ENCODE measurements at regions not wholly inside any gene's neighbourhood (a gene's known extent, or its start where the extent isn't known, plus 50 kb on each side); places are given as distances from the start of the nearest gene placed in this dataset.

DNA sequence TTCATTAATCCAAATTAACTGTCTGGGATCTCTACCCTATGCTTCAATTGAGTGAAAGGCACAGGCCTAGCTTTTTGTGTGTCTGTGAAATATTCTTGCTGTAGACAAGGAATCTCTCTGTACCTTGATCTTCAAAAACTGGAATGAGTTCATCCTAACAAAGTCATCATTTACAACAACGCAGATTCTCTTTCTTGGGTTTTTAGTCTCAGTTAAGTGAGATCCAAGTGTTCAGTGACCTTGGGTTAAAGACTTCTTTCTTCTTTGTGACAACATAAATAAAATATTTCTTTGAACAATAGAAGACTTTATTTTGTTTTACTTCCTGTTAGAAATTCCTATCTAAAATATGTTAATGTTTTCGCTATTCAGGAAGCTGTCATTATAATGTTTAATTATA is 192.2 kb upstream of the LMNTD1 start:
- no peak for DNase-seq (ENCODE audit: low read depth in 2 of 3, low spot score in 2 of 3)

DNA sequence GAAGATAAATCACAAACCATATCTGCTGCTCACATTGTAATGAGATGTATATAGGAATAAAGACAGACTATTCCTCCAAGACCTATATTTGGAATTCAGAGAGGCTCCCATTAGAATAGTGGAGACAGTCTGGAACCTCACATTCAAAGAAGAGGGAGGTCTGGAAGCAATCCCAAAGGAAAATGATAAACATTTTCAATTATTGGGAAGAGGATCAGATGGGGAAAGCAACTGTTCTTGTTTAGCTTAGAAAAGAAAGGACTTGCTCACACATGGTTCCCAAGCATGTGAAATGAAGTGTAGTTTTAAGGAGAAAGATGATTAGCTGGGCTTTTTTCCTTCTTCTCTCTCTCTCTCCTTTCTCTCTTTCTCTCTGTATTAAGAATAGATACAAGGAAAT is 193.0 kb upstream of the LMNTD1 start:
- DNase-seq (ENCODE audit: low read depth in 2 of 3, low spot score in 2 of 3): no peak

DNA sequence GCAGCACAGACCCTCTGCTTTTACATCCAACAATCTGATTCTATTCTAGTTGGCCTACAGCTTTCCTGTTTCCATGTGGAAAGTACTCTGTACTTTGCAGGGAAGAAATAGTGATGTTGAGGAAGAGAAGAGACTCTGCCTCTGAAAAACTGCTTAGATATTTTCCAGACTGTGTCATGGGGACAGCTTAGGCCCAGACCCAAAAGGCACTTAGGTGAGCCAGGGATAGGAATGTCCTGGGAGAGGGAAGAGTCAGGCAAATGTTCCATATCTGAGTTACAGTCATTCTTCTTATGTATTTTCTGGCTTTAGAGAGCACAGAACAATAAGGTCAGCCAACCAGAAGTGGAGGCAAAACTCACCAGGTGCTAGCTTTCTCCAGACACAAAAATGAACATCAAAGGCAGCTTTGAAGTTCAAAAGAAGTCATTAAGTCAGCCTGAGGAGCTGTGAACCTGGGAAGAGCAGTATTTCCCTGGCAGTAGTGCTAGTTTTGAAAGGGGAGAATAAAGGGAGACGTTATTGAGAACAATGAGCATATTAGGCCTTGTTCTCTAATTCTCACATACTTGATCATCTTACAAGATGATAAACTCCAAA is 199.7 kb upstream of the LMNTD1 start:
- DNase-seq (ENCODE audit: low read depth in 2 of 3, low spot score in 2 of 3): no peak

DNA sequence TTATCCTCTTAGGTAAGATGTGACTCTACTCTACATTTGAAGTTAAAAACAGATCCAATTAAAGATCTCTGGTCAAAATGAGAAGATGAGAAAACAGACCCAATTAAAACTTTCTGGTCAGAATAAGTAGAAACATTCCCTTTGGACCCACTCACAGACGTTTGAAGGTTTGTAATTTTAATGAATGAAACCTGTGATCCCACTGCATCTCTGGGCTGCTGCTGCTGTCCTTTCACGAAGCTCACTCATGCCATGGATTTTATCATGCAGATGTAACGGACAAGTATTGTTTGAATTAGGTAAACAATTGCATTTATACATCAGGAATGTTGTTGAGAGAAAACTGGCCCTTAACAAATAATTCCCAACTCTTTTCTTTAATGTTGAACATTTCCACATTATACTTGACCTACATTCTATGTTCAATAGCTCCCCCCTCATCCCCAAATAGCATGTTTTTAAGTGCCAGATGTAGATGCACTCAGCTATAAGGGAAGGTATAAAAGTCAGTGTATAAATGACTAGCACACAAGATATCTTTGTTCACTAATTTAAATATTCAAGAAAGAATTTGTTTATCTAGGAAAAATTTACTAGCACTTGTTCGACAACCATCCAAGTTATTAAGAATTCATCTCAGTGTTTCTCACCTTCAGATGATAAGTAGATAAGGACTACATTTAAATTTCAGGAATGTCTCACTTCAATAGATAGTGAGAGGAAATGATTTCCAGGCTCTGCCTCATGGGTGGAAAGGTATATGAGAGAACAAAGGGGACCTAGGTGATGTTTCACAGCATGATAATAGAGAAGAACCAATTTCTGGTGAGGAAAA is 202.3 kb upstream of the LMNTD1 start:
- DNase-seq (ENCODE audit: low read depth in 2 of 3, low spot score in 2 of 3): no peak

DNA sequence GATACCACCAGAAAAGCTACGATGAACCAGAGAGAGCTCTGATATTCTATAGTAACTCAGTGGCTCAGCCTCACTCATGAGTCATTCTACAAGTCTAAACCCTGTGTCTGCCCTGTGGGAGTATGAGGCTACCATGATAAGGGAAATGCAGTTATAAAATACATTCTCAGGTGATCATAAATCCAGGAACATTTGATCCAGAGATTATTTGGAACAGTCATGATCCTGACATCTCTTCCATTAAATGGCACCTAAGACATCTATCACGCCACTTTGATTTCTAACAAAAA is 202.6 kb upstream of the RASSF8 start:
- no peak for DNase-seq (ENCODE audit: low read depth in 2 of 3, low spot score in 2 of 3)

DNA sequence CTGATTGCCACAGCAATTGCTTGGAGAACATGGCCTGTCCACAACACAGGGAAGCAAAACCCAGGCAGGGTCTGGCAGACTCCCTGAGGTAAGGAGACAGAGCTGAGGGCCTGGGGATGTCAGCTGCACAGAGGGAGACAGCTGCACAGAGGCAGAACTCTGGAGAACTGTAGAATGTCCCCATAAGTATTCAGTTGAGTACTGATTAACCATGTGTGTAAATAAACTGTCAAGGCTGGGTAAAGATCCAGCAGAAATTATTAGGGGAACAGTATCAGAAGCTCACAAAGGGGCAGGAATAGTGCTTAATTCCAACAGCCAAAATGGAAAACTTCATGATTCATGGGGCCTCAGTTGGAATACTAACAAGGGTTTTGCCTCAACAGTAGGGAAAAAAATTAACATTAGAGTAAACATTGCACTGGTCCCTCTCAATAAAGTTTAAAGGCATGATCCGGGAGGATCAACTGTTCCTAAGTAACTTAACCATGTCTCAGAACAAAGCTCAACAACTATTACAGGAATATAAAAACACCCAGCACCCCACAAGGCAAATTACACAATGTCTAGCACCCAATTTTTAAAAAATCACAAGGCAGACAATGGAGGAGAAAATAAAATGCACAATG is 201.3 kb upstream of the RASSF8 start:
- DNase-seq (ENCODE audit: low read depth in 2 of 3, low spot score in 2 of 3): no peak

DNA sequence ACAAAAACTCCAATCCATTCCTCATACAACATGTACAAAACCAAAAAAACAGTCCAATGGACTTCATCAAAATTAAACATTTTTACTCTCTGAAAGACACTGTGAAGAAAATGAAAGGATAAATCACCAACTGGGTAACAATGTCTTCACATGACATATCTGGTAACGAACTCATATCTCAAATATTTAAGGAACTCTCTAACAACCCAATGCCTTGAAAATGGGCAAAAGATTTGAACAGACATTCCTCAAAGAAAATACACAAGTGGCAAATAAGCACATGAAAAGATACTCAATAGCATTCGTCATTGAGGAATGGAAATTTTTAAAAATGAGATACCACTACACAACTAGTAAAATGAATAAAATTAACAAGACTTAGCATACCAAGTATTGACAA is 198.7 kb upstream of the RASSF8 start:
- no peak for DNase-seq (ENCODE audit: low read depth in 2 of 3, low spot score in 2 of 3)

DNA sequence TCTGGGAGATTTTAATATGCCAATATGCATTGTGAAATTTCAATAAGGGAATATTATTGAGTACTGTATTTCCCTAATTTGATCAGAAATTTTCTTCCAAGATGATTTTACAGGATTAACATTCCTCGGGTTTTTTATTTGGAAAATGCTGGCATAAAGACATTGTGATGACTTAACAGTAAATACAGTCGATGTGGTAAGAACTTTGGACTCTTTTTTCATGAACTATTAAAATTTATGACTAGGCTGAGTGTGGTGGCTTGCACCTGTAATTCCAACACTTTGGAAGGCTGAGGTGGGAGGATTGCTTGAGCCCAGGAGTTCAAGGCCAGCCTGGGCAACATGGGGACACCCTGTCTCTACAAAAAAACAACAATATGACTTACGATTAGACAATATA is 197.1 kb upstream of the RASSF8 start:
- no peak for DNase-seq (ENCODE audit: low read depth in 2 of 3, low spot score in 2 of 3)

DNA sequence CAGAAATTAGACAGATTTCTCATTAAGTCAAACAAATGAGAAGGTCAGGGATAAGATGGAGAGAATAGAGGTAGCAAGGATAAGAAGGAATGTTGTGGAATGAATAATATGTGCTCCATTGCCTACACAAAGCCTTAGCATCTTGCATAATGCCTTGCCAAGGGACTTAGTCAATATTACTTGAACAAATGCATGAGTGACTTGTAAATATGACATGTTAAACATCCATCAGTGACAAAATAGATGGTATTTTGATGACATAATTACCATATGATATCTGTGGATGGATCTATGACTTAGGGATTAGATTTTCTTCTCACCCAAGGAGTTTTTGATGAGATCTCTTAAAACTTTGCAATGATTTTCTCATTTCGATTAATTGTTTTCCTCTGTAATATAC is 194.1 kb upstream of the RASSF8 start:
- DNase-seq (ENCODE audit: low read depth in 2 of 3, low spot score in 2 of 3): no peak

DNA sequence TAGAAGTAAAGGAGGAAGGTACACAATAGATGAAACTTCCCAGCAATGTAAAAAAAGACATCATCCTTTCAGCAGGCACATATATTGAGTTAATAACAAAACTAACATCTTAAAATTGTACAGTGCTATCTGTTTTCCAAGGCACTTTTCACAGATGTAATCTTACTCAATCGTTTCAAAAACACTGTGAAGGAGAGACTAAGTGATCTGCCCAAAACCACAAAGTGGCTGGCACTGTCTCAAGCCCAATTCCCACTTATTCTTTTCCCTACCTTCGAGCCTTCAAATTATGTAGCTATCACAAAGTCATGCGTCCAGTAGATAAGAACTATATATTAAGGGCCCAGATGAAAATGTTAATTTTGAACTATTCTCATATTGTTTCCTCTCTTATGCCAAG is 193.6 kb upstream of the RASSF8 start:
- DNase-seq (ENCODE audit: low read depth in 2 of 3, low spot score in 2 of 3): no peak

DNA sequence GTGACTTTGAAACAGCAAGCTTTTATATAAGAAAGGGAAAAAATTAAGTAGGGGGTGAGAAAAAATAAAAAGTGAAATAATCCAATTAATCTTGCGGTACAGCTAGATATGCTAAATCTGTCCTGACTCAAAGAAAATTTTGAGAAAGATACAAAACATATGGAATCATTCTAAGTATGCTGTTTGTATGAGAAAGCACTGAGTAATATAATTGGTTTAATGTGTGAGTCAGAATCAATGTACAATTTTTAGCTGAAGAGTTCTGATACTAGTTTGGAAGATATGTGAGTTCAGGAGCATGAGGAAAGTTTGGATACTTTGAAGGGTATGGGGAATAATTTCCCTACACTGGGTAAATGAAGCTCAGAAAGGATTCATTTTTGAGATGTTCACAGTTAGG is 190.9 kb upstream of the RASSF8 start:
- DNase-seq (ENCODE audit: low read depth in 2 of 3, low spot score in 2 of 3): no peak

DNA sequence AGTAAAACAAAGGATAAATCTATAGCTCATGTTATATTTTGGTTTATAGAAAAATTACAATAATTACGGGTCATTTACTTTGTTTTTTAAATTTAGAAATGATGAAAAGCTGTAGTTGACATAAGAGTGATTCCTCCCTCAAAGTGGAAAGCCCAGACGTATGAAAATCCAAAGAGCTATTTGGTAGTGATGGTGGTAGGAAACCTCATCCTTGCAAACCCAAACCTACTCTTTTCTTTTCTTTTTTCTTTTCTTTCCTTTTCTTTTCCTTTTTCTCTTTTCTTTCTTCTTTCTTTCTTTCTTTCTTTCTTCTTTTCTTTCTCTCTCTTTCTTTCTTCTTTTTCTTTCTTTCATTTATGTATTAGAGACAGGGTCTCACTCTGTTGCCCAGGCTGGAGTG is 190.3 kb upstream of the RASSF8 start:
- no peak for DNase-seq (ENCODE audit: low read depth in 2 of 3, low spot score in 2 of 3)

DNA sequence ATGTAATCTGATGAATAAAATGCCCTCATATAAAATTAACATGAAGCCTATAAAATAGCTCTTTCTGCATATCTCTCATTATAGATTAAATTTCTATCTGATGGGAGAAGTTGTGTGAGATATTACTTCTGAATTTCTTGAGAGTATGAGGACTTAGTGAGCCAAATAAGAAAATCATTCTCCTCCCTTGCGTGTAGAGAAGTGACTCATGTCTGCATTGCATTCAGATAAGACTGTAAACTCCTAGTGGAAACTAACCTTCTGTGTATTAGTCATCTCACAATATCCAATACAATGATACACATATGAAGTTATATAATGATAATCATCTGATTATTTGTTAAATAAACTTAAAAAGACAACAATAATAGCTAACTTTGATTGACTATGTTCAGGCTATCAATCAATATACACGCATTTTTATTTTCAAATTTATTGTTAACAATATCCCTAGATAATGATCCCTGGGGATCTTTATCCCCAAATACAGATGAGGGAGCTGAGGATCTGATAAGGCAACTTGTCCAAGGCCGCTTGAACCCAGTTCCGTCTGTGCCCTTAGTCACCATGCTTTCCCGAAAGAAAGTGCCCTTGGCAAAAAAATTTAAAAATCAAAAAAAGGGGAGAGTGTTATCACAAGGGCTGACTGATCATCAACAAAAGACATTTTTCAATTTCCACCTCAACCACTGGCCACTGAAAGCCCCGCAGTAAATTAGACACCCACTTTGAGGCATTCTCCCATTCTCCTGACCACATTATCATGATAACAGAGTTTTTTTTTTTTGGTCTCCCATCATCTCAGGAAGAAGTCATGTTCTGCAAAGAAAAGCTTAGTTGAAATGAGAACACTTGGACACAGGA is 189.2 kb upstream of the RASSF8 start:
- DNase-seq (ENCODE audit: low read depth in 2 of 3, low spot score in 2 of 3): peak in 2 of 3 donors; percentile 24 to 30

DNA sequence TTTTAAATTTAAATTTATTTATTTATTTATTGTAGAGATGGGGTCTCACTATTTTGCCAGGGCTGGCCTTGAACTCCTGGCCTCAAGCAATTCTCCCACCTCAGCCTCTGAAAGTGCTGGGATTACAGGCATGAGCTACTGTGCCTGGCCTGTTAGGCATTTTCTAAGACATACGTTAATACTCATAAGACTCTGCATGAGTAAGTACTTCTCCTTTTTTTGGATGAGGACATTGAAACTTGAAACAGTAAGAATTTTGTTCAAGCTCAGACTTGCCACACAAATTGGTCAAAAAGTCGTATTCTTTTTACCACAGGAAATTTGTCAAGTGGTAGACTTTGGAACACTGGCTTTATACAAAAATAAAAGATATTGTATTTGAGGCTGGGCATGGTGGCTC is 187.4 kb upstream of the RASSF8 start:
- peak in 2 of 3 donors; percentile 20 to 76 for DNase-seq (ENCODE audit: low read depth in 2 of 3, low spot score in 2 of 3)

DNA sequence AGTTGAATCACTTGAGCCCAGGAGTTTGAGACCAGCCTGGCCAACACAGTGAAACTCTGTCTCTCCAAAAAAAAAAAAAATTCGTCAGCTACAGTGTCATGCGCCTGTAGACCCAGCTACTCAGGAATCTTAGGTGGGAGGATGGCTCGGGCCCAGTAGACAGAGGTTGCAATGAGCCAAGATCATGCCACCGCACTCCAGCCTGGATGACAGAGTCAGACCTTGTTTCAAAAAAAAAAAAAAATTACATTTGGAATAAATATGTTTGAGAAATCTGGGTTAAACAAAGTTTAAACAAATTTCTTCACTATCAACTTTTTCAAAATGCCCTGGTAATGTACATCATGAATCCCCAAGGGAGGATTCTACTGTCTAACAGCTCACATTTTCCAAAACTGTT is 187.0 kb upstream of the RASSF8 start:
- DNase-seq (ENCODE audit: low read depth in 2 of 3, low spot score in 2 of 3): no peak

DNA sequence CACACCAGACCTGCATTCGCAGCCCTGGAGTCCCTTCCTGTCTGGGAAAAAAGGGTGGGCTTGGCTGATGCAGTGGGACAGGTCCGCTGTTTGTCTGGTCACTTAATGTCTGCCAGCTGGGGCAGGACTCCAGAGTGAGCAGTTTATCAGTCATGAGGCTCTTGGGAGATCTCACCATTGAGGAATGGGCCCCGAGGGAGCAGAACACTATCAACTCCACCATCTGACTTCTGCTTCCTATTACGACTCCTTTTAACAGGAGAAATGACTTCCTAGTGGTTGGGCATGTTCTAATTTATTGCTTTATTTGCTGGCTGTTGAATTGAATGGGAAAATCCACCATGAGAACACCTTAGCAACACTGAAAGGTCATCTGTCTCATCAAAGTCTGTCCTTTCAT is 182.5 kb upstream of the RASSF8 start:
- peak in 2 of 3 donors; percentile 68 to 71 for DNase-seq (ENCODE audit: low read depth in 2 of 3, low spot score in 2 of 3)

DNA sequence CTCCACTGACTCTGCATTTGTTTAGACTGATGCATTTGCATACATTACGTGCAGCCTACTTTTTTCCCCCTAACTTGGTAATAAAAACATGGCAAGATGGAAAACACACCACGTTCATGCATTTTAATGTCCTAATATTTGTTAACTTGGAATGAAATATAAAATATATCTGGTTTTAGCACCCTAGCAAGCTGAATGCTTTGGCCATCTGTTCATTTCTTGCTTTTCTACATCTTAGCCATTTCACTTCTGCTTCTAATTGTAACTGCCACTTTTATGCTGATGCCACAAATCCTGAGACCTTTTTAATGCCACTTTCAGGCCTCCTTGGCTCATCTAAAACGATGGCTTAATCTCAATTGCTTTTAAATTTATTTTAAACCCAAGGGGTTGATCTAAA is 177.7 kb upstream of the RASSF8 start:
- DNase-seq (ENCODE audit: low read depth in 2 of 3, low spot score in 2 of 3): no peak

DNA sequence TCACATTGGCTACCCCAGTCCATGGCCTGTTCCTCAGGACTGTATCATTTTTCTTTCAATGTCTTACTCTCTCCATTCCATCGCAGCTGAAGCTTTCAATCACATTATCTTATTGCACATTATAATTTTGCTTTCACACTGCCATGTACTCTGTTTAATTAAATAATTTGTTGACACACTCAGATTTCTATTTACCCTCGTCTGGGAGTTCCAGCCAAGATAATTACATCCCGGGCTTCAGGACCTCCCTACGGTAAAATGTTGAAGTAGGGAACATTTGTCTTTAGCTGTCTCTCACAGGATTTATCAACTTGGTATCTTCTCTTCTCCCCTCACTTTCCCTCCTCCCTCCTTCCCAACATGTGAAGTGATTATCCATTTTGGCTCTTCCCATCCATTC is 177.2 kb upstream of the RASSF8 start:
- no peak for DNase-seq (ENCODE audit: low read depth in 2 of 3, low spot score in 2 of 3)

DNA sequence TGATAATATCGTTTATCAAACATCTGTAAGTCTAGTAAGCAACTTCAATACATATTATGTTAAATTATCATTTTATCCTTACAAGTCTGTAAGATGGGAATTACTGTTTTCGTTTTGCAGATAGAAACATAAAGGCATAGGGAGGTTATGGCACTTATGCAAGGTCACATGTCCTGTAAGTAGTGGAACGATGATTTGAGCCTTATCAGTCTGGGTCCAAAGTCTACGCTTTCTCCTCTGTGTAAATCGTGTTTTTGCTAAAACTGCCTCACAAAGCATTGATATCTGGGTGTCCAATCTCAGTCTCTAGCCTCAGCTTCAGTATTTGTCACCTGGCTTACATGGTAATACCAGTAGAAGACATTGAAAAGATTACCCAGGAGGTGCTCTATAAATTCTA is 174.9 kb upstream of the RASSF8 start:
- DNase-seq (ENCODE audit: low read depth in 2 of 3, low spot score in 2 of 3): no peak

DNA sequence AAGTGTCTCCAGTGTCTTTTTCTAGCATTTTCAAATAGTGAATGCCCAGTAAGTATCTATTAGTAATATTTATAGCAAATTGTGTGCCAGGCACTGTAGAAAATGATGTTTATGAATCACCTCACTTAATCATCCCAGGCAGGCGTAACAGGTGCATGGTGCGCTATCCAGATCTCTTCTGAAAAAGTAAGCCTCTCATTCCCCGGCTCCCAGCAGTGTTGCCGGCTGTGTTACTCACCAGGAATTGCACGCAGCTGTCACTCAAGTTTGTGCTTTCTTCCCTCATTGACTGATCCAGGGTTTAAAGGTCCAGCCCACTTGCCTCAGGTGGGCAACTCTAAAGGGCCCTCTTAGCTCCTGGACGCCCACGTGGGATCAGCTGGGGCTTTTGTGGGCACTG is 173.8 kb upstream of the RASSF8 start:
- DNase-seq (ENCODE audit: low read depth in 2 of 3, low spot score in 2 of 3): no peak

DNA sequence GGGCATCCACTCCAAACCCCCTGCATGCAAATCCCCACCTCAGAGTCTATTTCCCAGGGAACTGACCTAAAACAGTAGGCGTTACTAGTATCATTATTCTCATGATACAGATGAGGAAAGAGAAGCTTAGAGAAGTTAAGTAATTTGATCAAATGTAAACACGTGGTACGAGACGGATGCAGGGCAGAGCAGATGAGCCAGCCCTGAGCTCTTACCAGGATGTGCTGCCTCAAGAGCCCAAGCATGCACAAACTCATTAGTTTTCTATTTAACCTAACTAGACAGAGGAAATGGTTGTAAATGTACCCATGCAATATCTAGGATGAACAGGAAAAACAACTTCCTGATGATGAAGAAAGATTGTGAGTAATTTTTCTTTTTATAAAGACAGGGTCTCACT is 173.3 kb upstream of the RASSF8 start:
- no peak for DNase-seq (ENCODE audit: low read depth in 2 of 3, low spot score in 2 of 3)

Measured in hematopoietic multipotent progenitor cell (in vitro differentiated cells).